Transverse colon (tissue), 4 donors: ENCODE measurements at regions not wholly inside any gene's neighbourhood (a gene's known extent, or its start where the extent isn't known, plus 50 kb on each side); places are given as distances from the start of the nearest gene placed in this dataset.
"Not testable (repeated sequence)": the region's sequence is repeated elsewhere in the genome, so short reads cannot be mapped to it uniquely, and the experiment has no call there.

Experiments
- POLR2A ChIP-seq: fragments of 450-650 bp; IDR thresholded peaks from one replicate; pipeline ENCODE4 v1.6.1; 2016; ENCODE audit warnings: antibody characterized with exemption, mild to moderate bottlenecking, moderate library complexity
- POLR2AphosphoS5 ChIP-seq, 3 donors: sonication (generic); formaldehyde crosslinking; IDR thresholded peaks; one replicate each; pipeline ENCODE4 v1.6.1; 2016; ENCODE audit warnings: antibody characterized with exemption in 3 of 3
- TF ChIP-seq, protein P1 (sequence below), 5 experiments: fragments of 200-600 bp in 3 of 5; fragments of 450-650 bp in 2 of 5; sonication (generic) in 3 of 5; IDR thresholded peaks; 1 replicate in 2 of 5; 2 replicates in 3 of 5; pipeline ENCODE4 v1.5.1; 2016 to 2017; ENCODE audit warnings: antibody characterized with exemption in 5 of 5, inconsistent platforms in 3 of 5, mild to moderate bottlenecking in 2 of 5, moderate library complexity in 1 of 5

DNA sequence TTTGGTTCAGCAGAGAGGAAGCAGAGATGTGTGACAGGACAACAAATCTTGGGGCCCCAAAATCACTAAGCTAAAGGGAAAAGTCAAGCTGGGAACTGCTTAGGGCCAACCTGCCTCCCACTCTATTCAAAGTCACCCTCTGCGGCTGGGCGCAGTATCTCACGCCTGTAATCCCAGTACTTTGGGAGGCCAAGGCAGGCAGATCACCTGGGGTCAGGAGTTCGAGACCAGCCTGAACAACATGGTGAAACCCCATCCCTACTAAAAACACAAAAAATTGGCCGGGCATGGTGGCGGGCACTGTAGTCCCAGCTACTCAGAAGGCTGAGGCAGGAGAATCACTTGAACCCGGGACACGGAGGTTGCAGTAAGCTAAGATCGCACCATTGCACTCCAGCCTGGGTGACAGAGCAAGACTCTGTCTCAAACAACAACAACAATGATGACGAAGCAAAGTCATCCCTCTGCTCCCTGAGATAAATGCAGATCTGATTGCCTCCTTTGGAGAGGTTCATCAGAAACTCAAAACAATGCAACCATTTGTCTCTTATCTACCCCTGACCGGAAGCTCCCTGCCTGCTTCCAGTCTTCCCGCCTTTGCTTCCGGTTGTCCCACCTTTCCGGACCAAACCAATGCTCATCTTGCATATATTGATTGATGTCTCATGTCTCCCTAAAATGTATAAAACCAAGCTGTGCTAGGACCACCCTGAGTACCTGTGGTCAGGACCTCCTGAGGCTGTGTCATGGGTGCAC lies 136.4 kb upstream of the AFDN start:
- TF ChIP-seq, protein P1, sequence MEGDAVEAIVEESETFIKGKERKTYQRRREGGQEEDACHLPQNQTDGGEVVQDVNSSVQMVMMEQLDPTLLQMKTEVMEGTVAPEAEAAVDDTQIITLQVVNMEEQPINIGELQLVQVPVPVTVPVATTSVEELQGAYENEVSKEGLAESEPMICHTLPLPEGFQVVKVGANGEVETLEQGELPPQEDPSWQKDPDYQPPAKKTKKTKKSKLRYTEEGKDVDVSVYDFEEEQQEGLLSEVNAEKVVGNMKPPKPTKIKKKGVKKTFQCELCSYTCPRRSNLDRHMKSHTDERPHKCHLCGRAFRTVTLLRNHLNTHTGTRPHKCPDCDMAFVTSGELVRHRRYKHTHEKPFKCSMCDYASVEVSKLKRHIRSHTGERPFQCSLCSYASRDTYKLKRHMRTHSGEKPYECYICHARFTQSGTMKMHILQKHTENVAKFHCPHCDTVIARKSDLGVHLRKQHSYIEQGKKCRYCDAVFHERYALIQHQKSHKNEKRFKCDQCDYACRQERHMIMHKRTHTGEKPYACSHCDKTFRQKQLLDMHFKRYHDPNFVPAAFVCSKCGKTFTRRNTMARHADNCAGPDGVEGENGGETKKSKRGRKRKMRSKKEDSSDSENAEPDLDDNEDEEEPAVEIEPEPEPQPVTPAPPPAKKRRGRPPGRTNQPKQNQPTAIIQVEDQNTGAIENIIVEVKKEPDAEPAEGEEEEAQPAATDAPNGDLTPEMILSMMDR (IDR thresholded peaks at IDR 0.05) = not testable (repeated sequence)
- TF ChIP-seq POLR2A; POLR2AphosphoS5 (IDR thresholded peaks at IDR 0.05): not testable (repeated sequence)
